GM23338 (cell line): ENCODE measurements at regions not wholly inside any gene's neighbourhood (a gene's known extent, or its start where the extent isn't known, plus 50 kb on each side); places are given as distances from the start of the nearest gene placed in this dataset.

ENCODE experiments used
- ATAC-seq: fragments of 200-7000 bp; cut with Tn5 transposase; 3 replicates; pipeline ENCODE4 v1.9.1; 2020
- DNase-seq: peaks from one replicate; pipeline ENCODE4 v3.0.0-alpha.2; 2015; ENCODE audit warnings: low spot score
- H2AFZ ChIP-seq: fragments of 200-600 bp; sonication (generic); 2 replicates; pipeline ENCODE4 v1.8.0; 2016; ENCODE audit warnings: antibody characterized with exemption, mild to moderate bottlenecking, moderate library complexity
- H3F3A ChIP-seq: fragments of 200-600 bp; sonication (generic); replicated peaks from 2 replicates; pipeline ENCODE4 v1.8.0; 2017; ENCODE audit warnings: antibody characterized with exemption, mixed run types, low read depth
- H3K27ac ChIP-seq: fragments of 200-600 bp; sonication (generic); 2 replicates; pipeline ENCODE4 v1.6.1; 2016; ENCODE audit warnings: low read depth
- H3K27me3 ChIP-seq: fragments of 200-600 bp; sonication (generic); 2 replicates; pipeline ENCODE4 v1.8.0; 2016; ENCODE audit warnings: mild to moderate bottlenecking, mixed run types, moderate library complexity; ENCODE audit not compliant: insufficient read depth
- H3K36me3 ChIP-seq: fragments of 200-600 bp; sonication (generic); 2 replicates; pipeline ENCODE4 v1.8.0; 2016; ENCODE audit warnings: mild to moderate bottlenecking; ENCODE audit not compliant: insufficient read depth
- H3K4me1 ChIP-seq: fragments of 200-600 bp; sonication (generic); 2 replicates; pipeline ENCODE4 v1.8.0; 2016; ENCODE audit warnings: mild to moderate bottlenecking, moderate library complexity; ENCODE audit not compliant: insufficient read depth
- H3K4me2 ChIP-seq: fragments of 200-600 bp; sonication (generic); 2 replicates; pipeline ENCODE4 v1.7.1; 2017; ENCODE audit warnings: mixed run types
- H3K4me3 ChIP-seq: fragments of 200-600 bp; sonication (generic); 2 replicates; pipeline ENCODE4 v1.6.1; 2016; ENCODE audit warnings: mixed run types
- H3K79me2 ChIP-seq: fragments of 200-600 bp; sonication (generic); replicated peaks from 2 replicates; pipeline ENCODE4 v1.8.0; 2017; ENCODE audit warnings: mild to moderate bottlenecking; ENCODE audit not compliant: insufficient read depth
- H3K9me2 ChIP-seq: fragments of 200-600 bp; sonication (generic); 2 replicates; pipeline ENCODE4 v1.8.0; 2017; ENCODE audit not compliant: insufficient read depth
- H4K20me1 ChIP-seq: fragments of 200-600 bp; sonication (generic); replicated peaks from 2 replicates; pipeline ENCODE4 v1.8.0; 2017; ENCODE audit warnings: mild to moderate bottlenecking; ENCODE audit not compliant: insufficient read depth
- H3K27ac Mint-ChIP-seq: 2 replicates; pipeline ENCODE4 v1.8.0; 2020; ENCODE audit warnings: inconsistent platforms, mild to moderate bottlenecking, moderate library complexity, mixed read lengths
- H3K27me3 Mint-ChIP-seq: 3 replicates; pipeline ENCODE4 v1.8.0; 2022; ENCODE audit warnings: low read depth, mild to moderate bottlenecking, moderate library complexity, mixed read lengths, inconsistent platforms; ENCODE audit not compliant: insufficient read depth, poor library complexity
- H3K36me3 Mint-ChIP-seq: 3 replicates; pipeline ENCODE4 v1.8.0; 2021; ENCODE audit warnings: low read depth, mild to moderate bottlenecking, inconsistent platforms, moderate library complexity, mixed read lengths
- H3K4me1 Mint-ChIP-seq: 3 replicates; pipeline ENCODE4 v1.8.0; 2020; ENCODE audit warnings: mild to moderate bottlenecking, inconsistent platforms, mixed read lengths
- H3K4me3 Mint-ChIP-seq: 3 replicates; pipeline ENCODE4 v1.8.0; 2021; ENCODE audit warnings: moderate library complexity, mild to moderate bottlenecking, inconsistent platforms, mixed read lengths
- H3K9me3 Mint-ChIP-seq: 3 replicates; pipeline ENCODE4 v1.8.0; 2020; ENCODE audit warnings: moderate library complexity, mild to moderate bottlenecking, inconsistent platforms, mixed read lengths
- CREB1 ChIP-seq: fragments of 250-450 bp; sonication (Bioruptor Pico); IDR thresholded peaks from 2 replicates; pipeline ENCODE4 v1.5.0; 2020; ENCODE audit warnings: low read depth, mild to moderate bottlenecking, moderate library complexity
- CTCF ChIP-seq, 2 experiments: fragments of 200-600 bp in 1 of 2; sonication (generic) in 1 of 2; conservative IDR thresholded peaks; 2 replicates each; pipeline versions ENCODE4 v1.5.1 to v1.6.1; 2016 to 2017; ENCODE audit warnings: antibody characterized with exemption in 2 of 2, low read depth in 2 of 2, mild to moderate bottlenecking in 2 of 2, moderate library complexity in 1 of 2
- POLR2AphosphoS5 ChIP-seq: IDR thresholded peaks from 2 replicates; pipeline ENCODE4 v1.6.1; 2016; ENCODE audit warnings: antibody characterized with exemption, low read depth
- REST ChIP-seq: IDR thresholded peaks from one replicate; pipeline ENCODE4 v1.6.1; 2018; ENCODE audit warnings: antibody characterized with exemption; ENCODE audit not compliant: unreplicated experiment
- STAT1 ChIP-seq: IDR thresholded peaks from one replicate; pipeline ENCODE4 v1.6.1; 2016; ENCODE audit warnings: antibody characterized with exemption; ENCODE audit not compliant: unreplicated experiment
- ZNF114 ChIP-seq: fragments of 250-450 bp; sonication (Bioruptor Pico); IDR thresholded peaks from 2 replicates; pipeline ENCODE4 v1.5.0; 2020; ENCODE audit warnings: mild to moderate bottlenecking, moderate library complexity
- ZNF331 ChIP-seq: fragments of 250-450 bp; sonication (Bioruptor Pico); IDR thresholded peaks from 2 replicates; pipeline ENCODE4 v1.5.0; 2020; ENCODE audit warnings: low read depth, mild to moderate bottlenecking, moderate library complexity
- ZNF462 ChIP-seq: fragments of 250-450 bp; sonication (Bioruptor Pico); IDR thresholded peaks from 2 replicates; pipeline ENCODE4 v1.5.0; 2020; ENCODE audit warnings: mild to moderate bottlenecking, moderate library complexity

GRCh38 chr1:177448036-177448615, 277.4 kb downstream of the BRINP2 start:
- no peak overlapping the region for H3K4me3 ChIP-seq
- H3K79me2 ChIP-seq = no peaks in the 10 kb centered on the region
- H4K20me1 ChIP-seq = no peaks in the 10 kb centered on the region
- Mint-ChIP-seq H3K4me3 (no peak overlapping the region), H3K4me1 (peaks cover 8% of the 10 kb centered on the region; the same call in 2 of the 3 replicates), H3K9me3 (no peaks in the 10 kb centered on the region), H3K27ac (no peak overlapping the region), H3K36me3 (no peaks in the 10 kb centered on the region), H3K27me3 (peaks cover 5% of the 10 kb centered on the region)
- no peaks in the 10 kb centered on the region for H3K27me3 ChIP-seq
- TF ChIP-seq ZNF331 (CRISPR knock-in tag) (no peak), ZNF462 (CRISPR knock-in tag) (no peak), CTCF (conservative IDR thresholded peaks at IDR 0.05; ENCODE audit: low read depth in 2 of 2) (no peak), STAT1 (no peak), ZNF114 (CRISPR knock-in tag) (no peak), CREB1 (no peak), REST (no peak), POLR2AphosphoS5 (no peak)
- H3K4me2 ChIP-seq = no peak overlapping the region
- no peak overlapping the region for H2AFZ ChIP-seq
- no peaks in the 10 kb centered on the region for H3K9me2 ChIP-seq
- H3K4me1 ChIP-seq = peaks cover 7% of the 10 kb centered on the region; the same call in 1 of the 2 replicates
- DNase-seq = no peak
- H3F3A ChIP-seq = no peaks in the 10 kb centered on the region
- H3K36me3 ChIP-seq = no peaks in the 10 kb centered on the region
- H3K27ac ChIP-seq = no peak overlapping the region
- no peak for ATAC-seq
